Right lobe of liver (tissue), 4 donors: ENCODE measurements at regions not wholly inside any gene's neighbourhood (a gene's known extent, or its start where the extent isn't known, plus 50 kb on each side); places are given as distances from the start of the nearest gene placed in this dataset.

Source experiments
- POLR2A ChIP-seq: fragments of 450-650 bp; IDR thresholded peaks from one replicate; pipeline ENCODE4 v1.6.1; 2017; ENCODE audit warnings: antibody characterized with exemption, mild to moderate bottlenecking
- TF ChIP-seq, protein P1 (sequence below), 4 donors: fragments of 200-600 bp in 3 of 4; fragments of 450-650 bp in 1 of 4; IDR thresholded peaks; one replicate each; pipeline versions ENCODE4 v1.5.1 to v1.8.0; 2016 to 2022; ENCODE audit warnings: antibody characterized with exemption in 4 of 4, mild to moderate bottlenecking in 2 of 4
- donor health status: DM: no; HTN: no; CAD: no.
- donor health status: DM: no; HTN: no; CAD: no.
- donor health status: DM: no; HTN: yes; CAD: no.

DNA sequence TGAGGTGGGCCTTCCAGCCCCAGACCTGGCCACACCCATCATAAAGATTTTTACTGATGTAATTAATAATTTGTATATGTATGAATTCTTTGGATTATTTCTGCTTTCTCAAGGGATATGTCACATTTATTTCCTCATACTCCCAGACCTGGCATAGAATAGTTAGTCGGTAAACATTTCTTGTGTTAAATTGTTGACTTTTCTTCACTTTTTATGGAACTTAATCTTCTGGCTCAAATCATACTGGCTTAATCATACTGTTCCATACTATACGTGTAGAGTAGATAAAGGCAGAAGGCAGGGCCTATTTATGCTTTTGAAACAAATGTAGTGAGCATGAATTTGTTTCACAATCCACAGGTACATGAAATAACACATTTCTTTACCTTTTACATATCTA, 155.8 kb downstream of the DEPDC1B start:
- TF ChIP-seq, protein P1, sequence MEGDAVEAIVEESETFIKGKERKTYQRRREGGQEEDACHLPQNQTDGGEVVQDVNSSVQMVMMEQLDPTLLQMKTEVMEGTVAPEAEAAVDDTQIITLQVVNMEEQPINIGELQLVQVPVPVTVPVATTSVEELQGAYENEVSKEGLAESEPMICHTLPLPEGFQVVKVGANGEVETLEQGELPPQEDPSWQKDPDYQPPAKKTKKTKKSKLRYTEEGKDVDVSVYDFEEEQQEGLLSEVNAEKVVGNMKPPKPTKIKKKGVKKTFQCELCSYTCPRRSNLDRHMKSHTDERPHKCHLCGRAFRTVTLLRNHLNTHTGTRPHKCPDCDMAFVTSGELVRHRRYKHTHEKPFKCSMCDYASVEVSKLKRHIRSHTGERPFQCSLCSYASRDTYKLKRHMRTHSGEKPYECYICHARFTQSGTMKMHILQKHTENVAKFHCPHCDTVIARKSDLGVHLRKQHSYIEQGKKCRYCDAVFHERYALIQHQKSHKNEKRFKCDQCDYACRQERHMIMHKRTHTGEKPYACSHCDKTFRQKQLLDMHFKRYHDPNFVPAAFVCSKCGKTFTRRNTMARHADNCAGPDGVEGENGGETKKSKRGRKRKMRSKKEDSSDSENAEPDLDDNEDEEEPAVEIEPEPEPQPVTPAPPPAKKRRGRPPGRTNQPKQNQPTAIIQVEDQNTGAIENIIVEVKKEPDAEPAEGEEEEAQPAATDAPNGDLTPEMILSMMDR (IDR thresholded peaks at IDR 0.05) = no peak
- TF ChIP-seq POLR2A = no peak
